ENCODE measurements at regions not wholly inside any gene's neighbourhood (a gene's known extent, or its start where the extent isn't known, plus 50 kb on each side); places are given as distances from the start of the nearest gene placed in this dataset.

DNA sequence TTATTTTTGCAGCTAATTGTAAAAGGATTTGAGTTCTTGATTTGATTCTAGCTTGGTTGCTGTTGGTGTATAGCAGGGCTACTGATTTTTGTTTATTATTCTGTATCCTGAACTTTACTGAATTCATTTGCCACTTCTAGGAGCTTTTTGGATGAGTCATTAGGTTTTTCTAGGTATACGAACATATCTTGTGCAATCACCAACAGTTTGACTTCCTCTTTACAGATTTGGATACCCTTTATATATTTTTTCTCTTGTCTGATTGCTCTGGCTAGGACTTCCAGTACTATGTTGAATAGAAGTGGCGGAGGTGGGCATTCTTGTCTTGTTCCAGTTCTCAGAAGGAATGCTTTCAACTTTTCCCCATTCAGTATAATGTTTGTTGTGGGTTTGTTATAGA, 210.8 kb downstream of the FGF10 start:
- no peak overlapping the region for H2BK12ac ChIP-seq (ENCODE audit: insufficient read length, low read depth, low read length)
- H3K79me1 ChIP-seq (ENCODE audit: insufficient read depth, low read depth, low read length, poor library complexity, severe bottlenecking) = no peaks in the 10 kb centered on the region
- H2AFZ ChIP-seq (ENCODE audit: low read length) = no peak overlapping the region
- no peak overlapping the region for H2AK5ac ChIP-seq (ENCODE audit: insufficient read length, low read length)
- Mint-ChIP-seq H3K36me3 (ENCODE audit: insufficient read depth in 1 of 3, low read depth in 3 of 3) (peaks cover 0 to 11% (median 0%) of the 10 kb centered on the region in 3 experiments; a peak in 5 of 7 replicates), H3K27me3 (ENCODE audit: low read depth) (no peaks in the 10 kb centered on the region), H3K9me3 (peaks cover 23 to 24% of the 10 kb centered on the region in 2 experiments; a peak in 4 of 5 replicates), H3K4me3 (no peak overlapping the region), H3K4me1 (peaks cover under 1 to 2% of the 10 kb centered on the region in 2 experiments; a peak in 3 of 4 replicates), H3K27ac (no peak overlapping the region)
- no peak overlapping the region for H2BK120ac ChIP-seq (ENCODE audit: low read depth, low read length, poor library complexity, severe bottlenecking)
- no peak overlapping the region for H3K18ac ChIP-seq (ENCODE audit: insufficient read length, low read depth, low read length)
- no peaks in the 10 kb centered on the region for H3K23me2 ChIP-seq (ENCODE audit: insufficient read length, low read depth, low read length, poor library complexity, severe bottlenecking)
- no CpG with 5 or more reads among the region's 2 CpGs for WGBS (ENCODE audit: extremely low coverage, insufficient read length, low lambda C conversion rate)
- H2BK20ac ChIP-seq (ENCODE audit: low read depth, low read length, poor library complexity, severe bottlenecking) = no peak overlapping the region
- H3K27me3 ChIP-seq (ENCODE audit: insufficient read depth, low read length) = no peaks in the 10 kb centered on the region
- no peaks in the 10 kb centered on the region for H3K79me2 ChIP-seq (ENCODE audit: insufficient read depth, low read length)
- H3K4me2 ChIP-seq (ENCODE audit: insufficient read depth, insufficient read length, low read length) = no peak overlapping the region
- no peaks in the 10 kb centered on the region for H4K20me1 ChIP-seq (ENCODE audit: control insufficient read depth, insufficient read depth, insufficient read length)
- no peak overlapping the region for H4K91ac ChIP-seq (ENCODE audit: insufficient read length, low read depth, low read length)
- H3K27ac ChIP-seq (ENCODE audit: insufficient read length, low read depth, low read length) = no peak overlapping the region
- no peak overlapping the region for H3K9ac ChIP-seq (ENCODE audit: extremely low read depth, insufficient read length, low read length)
- no peak overlapping the region for H4K5ac ChIP-seq (ENCODE audit: insufficient read length, low read depth, low read length)
- no peaks in the 10 kb centered on the region for H3K4me1 ChIP-seq (ENCODE audit: insufficient read depth, low read length)
- DNase-seq = no peak
- TF ChIP-seq, protein P1, sequence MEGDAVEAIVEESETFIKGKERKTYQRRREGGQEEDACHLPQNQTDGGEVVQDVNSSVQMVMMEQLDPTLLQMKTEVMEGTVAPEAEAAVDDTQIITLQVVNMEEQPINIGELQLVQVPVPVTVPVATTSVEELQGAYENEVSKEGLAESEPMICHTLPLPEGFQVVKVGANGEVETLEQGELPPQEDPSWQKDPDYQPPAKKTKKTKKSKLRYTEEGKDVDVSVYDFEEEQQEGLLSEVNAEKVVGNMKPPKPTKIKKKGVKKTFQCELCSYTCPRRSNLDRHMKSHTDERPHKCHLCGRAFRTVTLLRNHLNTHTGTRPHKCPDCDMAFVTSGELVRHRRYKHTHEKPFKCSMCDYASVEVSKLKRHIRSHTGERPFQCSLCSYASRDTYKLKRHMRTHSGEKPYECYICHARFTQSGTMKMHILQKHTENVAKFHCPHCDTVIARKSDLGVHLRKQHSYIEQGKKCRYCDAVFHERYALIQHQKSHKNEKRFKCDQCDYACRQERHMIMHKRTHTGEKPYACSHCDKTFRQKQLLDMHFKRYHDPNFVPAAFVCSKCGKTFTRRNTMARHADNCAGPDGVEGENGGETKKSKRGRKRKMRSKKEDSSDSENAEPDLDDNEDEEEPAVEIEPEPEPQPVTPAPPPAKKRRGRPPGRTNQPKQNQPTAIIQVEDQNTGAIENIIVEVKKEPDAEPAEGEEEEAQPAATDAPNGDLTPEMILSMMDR (conservative IDR thresholded peaks at IDR 0.05) = no peak
- no peak overlapping the region for H4K8ac ChIP-seq (replicated peaks; ENCODE audit: insufficient read length, low read depth, low read length)
- H3K23ac ChIP-seq (ENCODE audit: insufficient read length, low read depth, low read length) = no peak overlapping the region
- H3K14ac ChIP-seq (ENCODE audit: insufficient read depth, low read length) = no peak overlapping the region
- H3K4ac ChIP-seq (ENCODE audit: low read depth, low read length) = no peak overlapping the region
- H3K9me3 ChIP-seq (ENCODE audit: control insufficient read depth, low read depth, low read length) = no peaks in the 10 kb centered on the region
- no peak overlapping the region for H2BK5ac ChIP-seq (ENCODE audit: insufficient read length, low read length)
- H3K56ac ChIP-seq (ENCODE audit: insufficient read length, low read depth, low read length) = no peak overlapping the region
- no peak overlapping the region for H2BK15ac ChIP-seq (ENCODE audit: low read depth, low read length)
- no peak overlapping the region for H3T11ph ChIP-seq (ENCODE audit: low read length)

Measured in H9 (cell line).